GM19043 (cell line): ENCODE measurements at regions not wholly inside any gene's neighbourhood (a gene's known extent, or its start where the extent isn't known, plus 50 kb on each side); places are given as distances from the start of the nearest gene placed in this dataset.
A peak's percentile ranks its signal among the peaks of the same experiment; 100 is the strongest.

Source experiments
- ATAC-seq: cut with Tn5 transposase; IDR thresholded peaks from one replicate; pipeline ENCODE4 v1.9.1; 2021; ENCODE audit warnings: low read depth; ENCODE audit not compliant: unreplicated experiment

- ATAC-seq = no peak
These were observed 87.0 kb upstream of the GLIS3 start for GRCh38 chr9:4386819-4387218.

GRCh38 chr9:4384750-4385149 lies 84.9 kb upstream of the GLIS3 start:
- no peak for ATAC-seq

- peak; percentile 46 for ATAC-seq
These were observed 83.0 kb upstream of the GLIS3 start for GRCh38 chr9:4382722-4383317.

- ATAC-seq = no peak
These were observed 81.9 kb upstream of the GLIS3 start for GRCh38 chr9:4381744-4382143.

- ATAC-seq = no peak
These were observed 80.5 kb upstream of the GLIS3 start for GRCh38 chr9:4380406-4380805.

GRCh38 chr9:4375424-4376200 lies 75.7 kb upstream of the GLIS3 start:
- no peak for ATAC-seq

- no peak for ATAC-seq
These were observed 71.2 kb upstream of the GLIS3 start for GRCh38 chr9:4371108-4371507.

GRCh38 chr9:4370501-4370900 lies 70.6 kb upstream of the GLIS3 start:
- ATAC-seq = no peak

GRCh38 chr9:4366591-4367330 lies 66.9 kb upstream of the GLIS3 start:
- ATAC-seq = no peak

GRCh38 chr9:4365055-4365454 lies 65.2 kb upstream of the GLIS3 start:
- ATAC-seq = no peak

- ATAC-seq = no peak
These were observed 62.4 kb upstream of the GLIS3 start for GRCh38 chr9:4362281-4362680.

GRCh38 chr9:4359016-4359415 lies 59.1 kb upstream of the GLIS3 start:
- ATAC-seq = no peak

- ATAC-seq = no peak
These were observed 58.1 kb upstream of the GLIS3 start for GRCh38 chr9:4357929-4358328.

- ATAC-seq = no peak
These were observed 56.4 kb upstream of the GLIS3 start for GRCh38 chr9:4356306-4356705.

GRCh38 chr9:4353236-4353635 lies 53.4 kb upstream of the GLIS3 start:
- ATAC-seq = no peak

- no peak for ATAC-seq
These were observed 50.0 kb upstream of the GLIS3 start for GRCh38 chr9:4349816-4350418.
